ENCODE measurements at regions not wholly inside any gene's neighbourhood (a gene's known extent, or its start where the extent isn't known, plus 50 kb on each side); places are given as distances from the start of the nearest gene placed in this dataset.

DNA sequence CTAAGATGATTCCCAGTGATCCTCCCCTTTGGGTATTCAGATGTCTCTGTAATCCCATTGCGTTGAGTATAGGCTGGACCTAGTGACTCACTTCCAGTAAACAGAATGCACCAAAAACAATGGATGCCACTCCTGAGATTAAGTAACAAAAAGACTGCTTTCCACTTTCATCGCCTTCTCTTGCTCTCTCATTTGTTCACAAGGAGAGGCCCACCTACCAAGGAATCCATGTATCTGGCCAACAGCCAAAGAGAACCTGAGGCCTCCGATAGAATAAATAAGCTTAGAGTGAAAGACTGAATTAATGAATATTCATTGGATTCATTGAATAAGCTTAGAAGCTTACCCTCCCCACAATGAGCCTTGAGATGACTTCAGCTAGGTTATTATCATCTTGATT is 454.6 kb downstream of the KCNA4 start:
- DNase-seq (ENCODE audit: low read depth, low spot score) (no peak), ATAC-seq (no peak)
- no TSS peak for BruUV-seq (replicated peaks)
- in situ Hi-C loops (cut with HindIII; ENCODE audit: low pct_unique_long_range_greater_than_20kb, low sequenced_read_pairs), result no loop called here
- Histone ChIP-seq H3K27ac (ENCODE audit: low read length) (no peak overlapping the region), H3K27me3 (ENCODE audit: control insufficient read depth, insufficient read depth, low read length) (no peaks in the 10 kb centered on the region), H3K4me1 (ENCODE audit: control insufficient read depth, insufficient read depth, low read length) (no peaks in the 10 kb centered on the region), H3K4me3 (ENCODE audit: low read depth in 2 of 2, low read length in 2 of 2) (no peak overlapping the region), H3K9me3 (ENCODE audit: control insufficient read depth, insufficient read depth, low read depth, low read length) (no peaks in the 10 kb centered on the region; the same call in 1 of the 2 replicates), H3K36me3 (ENCODE audit: control insufficient read depth, insufficient read depth, low read length) (no peaks in the 10 kb centered on the region)
- ChIA-PET CTCF (no interaction called here), POLR2A (no interaction called here)
- no peak for TF ChIP-seq TCF7L2 (IDR thresholded peaks at IDR 0.05; ENCODE audit: low read depth, low read length)
- TF ChIP-seq, protein P1, sequence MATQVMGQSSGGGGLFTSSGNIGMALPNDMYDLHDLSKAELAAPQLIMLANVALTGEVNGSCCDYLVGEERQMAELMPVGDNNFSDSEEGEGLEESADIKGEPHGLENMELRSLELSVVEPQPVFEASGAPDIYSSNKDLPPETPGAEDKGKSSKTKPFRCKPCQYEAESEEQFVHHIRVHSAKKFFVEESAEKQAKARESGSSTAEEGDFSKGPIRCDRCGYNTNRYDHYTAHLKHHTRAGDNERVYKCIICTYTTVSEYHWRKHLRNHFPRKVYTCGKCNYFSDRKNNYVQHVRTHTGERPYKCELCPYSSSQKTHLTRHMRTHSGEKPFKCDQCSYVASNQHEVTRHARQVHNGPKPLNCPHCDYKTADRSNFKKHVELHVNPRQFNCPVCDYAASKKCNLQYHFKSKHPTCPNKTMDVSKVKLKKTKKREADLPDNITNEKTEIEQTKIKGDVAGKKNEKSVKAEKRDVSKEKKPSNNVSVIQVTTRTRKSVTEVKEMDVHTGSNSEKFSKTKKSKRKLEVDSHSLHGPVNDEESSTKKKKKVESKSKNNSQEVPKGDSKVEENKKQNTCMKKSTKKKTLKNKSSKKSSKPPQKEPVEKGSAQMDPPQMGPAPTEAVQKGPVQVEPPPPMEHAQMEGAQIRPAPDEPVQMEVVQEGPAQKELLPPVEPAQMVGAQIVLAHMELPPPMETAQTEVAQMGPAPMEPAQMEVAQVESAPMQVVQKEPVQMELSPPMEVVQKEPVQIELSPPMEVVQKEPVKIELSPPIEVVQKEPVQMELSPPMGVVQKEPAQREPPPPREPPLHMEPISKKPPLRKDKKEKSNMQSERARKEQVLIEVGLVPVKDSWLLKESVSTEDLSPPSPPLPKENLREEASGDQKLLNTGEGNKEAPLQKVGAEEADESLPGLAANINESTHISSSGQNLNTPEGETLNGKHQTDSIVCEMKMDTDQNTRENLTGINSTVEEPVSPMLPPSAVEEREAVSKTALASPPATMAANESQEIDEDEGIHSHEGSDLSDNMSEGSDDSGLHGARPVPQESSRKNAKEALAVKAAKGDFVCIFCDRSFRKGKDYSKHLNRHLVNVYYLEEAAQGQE (IDR thresholded peaks at IDR 0.05; ENCODE audit: insufficient read depth in 1 of 2, low read depth in 2 of 2, low read length in 1 of 2), result no peak
- TF ChIP-seq POLR2AphosphoS5 (IDR thresholded peaks at IDR 0.05; ENCODE audit: low read depth, low read length), result no peak
- TF ChIP-seq, protein P2, sequence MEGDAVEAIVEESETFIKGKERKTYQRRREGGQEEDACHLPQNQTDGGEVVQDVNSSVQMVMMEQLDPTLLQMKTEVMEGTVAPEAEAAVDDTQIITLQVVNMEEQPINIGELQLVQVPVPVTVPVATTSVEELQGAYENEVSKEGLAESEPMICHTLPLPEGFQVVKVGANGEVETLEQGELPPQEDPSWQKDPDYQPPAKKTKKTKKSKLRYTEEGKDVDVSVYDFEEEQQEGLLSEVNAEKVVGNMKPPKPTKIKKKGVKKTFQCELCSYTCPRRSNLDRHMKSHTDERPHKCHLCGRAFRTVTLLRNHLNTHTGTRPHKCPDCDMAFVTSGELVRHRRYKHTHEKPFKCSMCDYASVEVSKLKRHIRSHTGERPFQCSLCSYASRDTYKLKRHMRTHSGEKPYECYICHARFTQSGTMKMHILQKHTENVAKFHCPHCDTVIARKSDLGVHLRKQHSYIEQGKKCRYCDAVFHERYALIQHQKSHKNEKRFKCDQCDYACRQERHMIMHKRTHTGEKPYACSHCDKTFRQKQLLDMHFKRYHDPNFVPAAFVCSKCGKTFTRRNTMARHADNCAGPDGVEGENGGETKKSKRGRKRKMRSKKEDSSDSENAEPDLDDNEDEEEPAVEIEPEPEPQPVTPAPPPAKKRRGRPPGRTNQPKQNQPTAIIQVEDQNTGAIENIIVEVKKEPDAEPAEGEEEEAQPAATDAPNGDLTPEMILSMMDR (IDR thresholded peaks at IDR 0.05), result no peak
- no peak for TF ChIP-seq SIN3A (IDR thresholded peaks at IDR 0.05; ENCODE audit: borderline replicate concordance, insufficient read depth, low read depth, low read length)
- intact Hi-C loops (cut with micrococcal nuclease; ENCODE audit: unreplicated experiment), result no loop called here

DNA sequence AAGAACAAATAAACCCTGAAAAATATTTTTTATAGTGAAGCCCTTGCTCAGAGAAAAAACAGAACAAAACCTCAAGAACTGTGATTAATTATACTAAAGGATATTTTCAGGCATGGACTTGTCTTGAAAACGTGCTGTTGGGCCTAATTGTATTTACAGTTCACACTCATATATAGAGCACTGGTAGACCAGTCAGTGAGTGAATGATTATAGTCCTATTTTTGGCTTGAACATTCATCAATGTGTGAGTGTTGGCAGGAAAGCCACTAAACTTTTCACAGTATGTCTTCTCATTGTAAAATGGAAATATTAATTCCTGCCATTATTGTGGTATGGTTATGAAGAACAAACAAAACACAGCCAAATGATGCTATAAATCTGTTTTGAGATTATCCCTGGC is 462.8 kb downstream of the KCNA4 start:
- H3K27me3 ChIP-seq (ENCODE audit: control insufficient read depth, insufficient read depth, low read length), result no peaks in the 10 kb centered on the region
- TF ChIP-seq, protein P1 (IDR thresholded peaks at IDR 0.05; ENCODE audit: insufficient read depth in 1 of 2, low read depth in 2 of 2, low read length in 1 of 2), result no peak
- TF ChIP-seq POLR2AphosphoS5 (IDR thresholded peaks at IDR 0.05; ENCODE audit: low read depth, low read length) (no peak), SIN3A (IDR thresholded peaks at IDR 0.05; ENCODE audit: borderline replicate concordance, insufficient read depth, low read depth, low read length) (no peak), TCF7L2 (IDR thresholded peaks at IDR 0.05; ENCODE audit: low read depth, low read length) (no peak)
- TF ChIP-seq, protein P2 (IDR thresholded peaks at IDR 0.05), result no peak
- BruUV-seq (replicated peaks), result no TSS peak
- H3K4me3 ChIP-seq (ENCODE audit: low read depth in 2 of 2, low read length in 2 of 2), result no peak overlapping the region
- ChIA-PET CTCF (no interaction called here), POLR2A (no interaction called here)
- DNase-seq (ENCODE audit: low read depth, low spot score) (no peak), ATAC-seq (no peak)
- H3K36me3 ChIP-seq (ENCODE audit: control insufficient read depth, insufficient read depth, low read length), result no peaks in the 10 kb centered on the region
- no peaks in the 10 kb centered on the region; the same call in 1 of the 2 replicates for H3K9me3 ChIP-seq (ENCODE audit: control insufficient read depth, insufficient read depth, low read depth, low read length)
- in situ Hi-C loops (cut with HindIII; ENCODE audit: low pct_unique_long_range_greater_than_20kb, low sequenced_read_pairs), result no loop called here
- no peaks in the 10 kb centered on the region for H3K4me1 ChIP-seq (ENCODE audit: control insufficient read depth, insufficient read depth, low read length)
- no peak overlapping the region for H3K27ac ChIP-seq (ENCODE audit: low read length)
- intact Hi-C loops (cut with micrococcal nuclease; ENCODE audit: unreplicated experiment), result no loop called here
